T-helper 2 cell treated with Interferon-gamma antibody and Interleukin-4, amounts not matched to agents 5 μg/mL and 100 μg/mL, for 36 hours (primary cell): ENCODE measurements at regions not wholly inside any gene's neighbourhood (a gene's known extent, or its start where the extent isn't known, plus 50 kb on each side); places are given as distances from the start of the nearest gene placed in this dataset.

Source experiments
- DNase-seq: peaks from one replicate; pipeline ENCODE4 v3.0.0; 2021; ENCODE audit warnings: low spot score
- H3K27ac Mint-ChIP-seq: one replicate; pipeline ENCODE4 v1.8.0; 2021; ENCODE audit warnings: mild to moderate bottlenecking, mixed read lengths
- H3K27me3 Mint-ChIP-seq: one replicate; pipeline ENCODE4 v1.8.0; 2021; ENCODE audit warnings: low read depth, mixed read lengths
- H3K36me3 Mint-ChIP-seq: one replicate; pipeline ENCODE4 v1.8.0; 2021; ENCODE audit warnings: low read depth, mixed read lengths
- H3K4me1 Mint-ChIP-seq: one replicate; pipeline ENCODE4 v1.8.0; 2021; ENCODE audit warnings: low read depth, mixed read lengths
- H3K4me3 Mint-ChIP-seq: one replicate; pipeline ENCODE4 v1.8.0; 2022; ENCODE audit warnings: mild to moderate bottlenecking, moderate library complexity, mixed read lengths
- H3K9me3 Mint-ChIP-seq: one replicate; pipeline ENCODE4 v1.8.0; 2021; ENCODE audit warnings: mixed read lengths

DNA sequence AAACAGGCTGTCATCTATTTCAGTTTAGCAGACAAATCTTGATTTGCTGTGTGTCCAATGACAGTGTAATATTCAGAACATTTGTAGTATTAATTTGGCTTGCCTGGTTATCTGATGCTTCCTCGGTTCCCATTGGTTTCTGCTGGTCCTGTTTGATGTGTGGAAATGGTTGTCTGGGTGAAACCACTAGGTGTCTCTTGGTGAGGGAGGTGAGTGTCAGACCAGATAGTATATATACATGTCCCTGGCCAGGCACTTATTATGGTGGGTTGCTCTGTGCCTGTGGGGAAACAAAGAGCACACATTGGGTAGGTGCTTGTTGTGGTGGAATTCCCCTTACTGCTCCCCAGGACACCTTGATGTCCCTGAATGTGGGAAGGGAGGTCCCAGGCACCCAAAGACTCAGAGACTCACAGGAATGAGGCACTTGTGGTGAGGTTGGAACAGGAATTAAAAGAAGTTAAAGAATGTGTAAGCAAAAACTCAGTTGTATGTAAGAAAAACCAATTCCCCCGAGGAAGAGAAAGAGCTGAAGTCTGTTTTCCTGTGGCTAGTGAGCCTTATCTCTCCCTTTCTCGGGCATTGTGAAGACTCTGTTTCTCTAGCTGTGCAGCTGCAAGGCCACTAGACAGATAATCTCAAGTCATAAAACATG, 1519.1 kb downstream of the BRINP3 start:
- DNase-seq = no peak
- Mint-ChIP-seq H3K36me3 (no peaks in the 10 kb centered on the region), H3K4me1 (no peaks in the 10 kb centered on the region), H3K27me3 (no peaks in the 10 kb centered on the region), H3K9me3 (peaks cover 19% of the 10 kb centered on the region), H3K27ac (no peak overlapping the region), H3K4me3 (no peak overlapping the region)

DNA sequence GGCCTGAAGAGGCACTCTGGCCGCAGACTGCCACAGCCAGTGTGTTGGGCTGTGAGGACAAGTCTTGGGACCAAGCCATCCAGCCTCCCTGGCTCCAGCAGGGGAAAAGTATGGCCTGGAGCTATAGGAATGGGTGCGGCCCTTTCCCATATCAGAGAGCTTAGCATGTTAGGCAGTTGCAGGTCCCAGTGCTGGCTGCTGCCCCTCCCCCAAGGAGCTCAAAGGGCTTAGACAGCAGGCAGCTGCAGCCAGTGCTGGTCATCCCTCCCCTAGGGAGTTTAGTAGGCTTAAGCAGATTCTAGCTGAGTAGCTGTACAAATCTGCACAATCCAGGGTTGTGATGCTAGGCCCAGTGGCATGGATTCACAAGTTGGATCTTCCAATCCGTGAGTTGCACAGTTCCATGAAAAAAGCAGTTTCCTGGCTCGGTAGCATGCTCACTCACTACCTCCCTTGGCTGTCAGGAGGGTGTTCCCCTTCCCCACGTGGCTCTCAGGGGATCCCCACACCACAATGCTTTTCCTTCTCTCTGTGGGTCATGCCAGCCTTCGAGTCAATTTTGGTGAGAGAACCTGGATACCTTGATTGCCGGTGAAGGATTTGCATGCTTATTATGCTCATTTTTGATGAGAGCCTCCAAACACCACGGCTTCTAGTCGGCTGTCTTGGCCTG, 1490.8 kb downstream of the BRINP3 start:
- Mint-ChIP-seq H3K27ac (no peak overlapping the region), H3K9me3 (peaks cover 33% of the 10 kb centered on the region), H3K36me3 (no peaks in the 10 kb centered on the region), H3K4me3 (no peak overlapping the region), H3K27me3 (no peaks in the 10 kb centered on the region), H3K4me1 (no peaks in the 10 kb centered on the region)
- DNase-seq = no peak

- no peak overlapping the region for H3K27ac Mint-ChIP-seq
- H3K27me3 Mint-ChIP-seq = no peaks in the 10 kb centered on the region
- peaks cover 22% of the 10 kb centered on the region for H3K9me3 Mint-ChIP-seq
- H3K4me3 Mint-ChIP-seq = no peak overlapping the region
- H3K4me1 Mint-ChIP-seq = no peaks in the 10 kb centered on the region
- no peaks in the 10 kb centered on the region for H3K36me3 Mint-ChIP-seq
- no peak for DNase-seq
Measured at GRCh38 chr1:188988589-188988988, 1489.1 kb downstream of the BRINP3 start.

DNA sequence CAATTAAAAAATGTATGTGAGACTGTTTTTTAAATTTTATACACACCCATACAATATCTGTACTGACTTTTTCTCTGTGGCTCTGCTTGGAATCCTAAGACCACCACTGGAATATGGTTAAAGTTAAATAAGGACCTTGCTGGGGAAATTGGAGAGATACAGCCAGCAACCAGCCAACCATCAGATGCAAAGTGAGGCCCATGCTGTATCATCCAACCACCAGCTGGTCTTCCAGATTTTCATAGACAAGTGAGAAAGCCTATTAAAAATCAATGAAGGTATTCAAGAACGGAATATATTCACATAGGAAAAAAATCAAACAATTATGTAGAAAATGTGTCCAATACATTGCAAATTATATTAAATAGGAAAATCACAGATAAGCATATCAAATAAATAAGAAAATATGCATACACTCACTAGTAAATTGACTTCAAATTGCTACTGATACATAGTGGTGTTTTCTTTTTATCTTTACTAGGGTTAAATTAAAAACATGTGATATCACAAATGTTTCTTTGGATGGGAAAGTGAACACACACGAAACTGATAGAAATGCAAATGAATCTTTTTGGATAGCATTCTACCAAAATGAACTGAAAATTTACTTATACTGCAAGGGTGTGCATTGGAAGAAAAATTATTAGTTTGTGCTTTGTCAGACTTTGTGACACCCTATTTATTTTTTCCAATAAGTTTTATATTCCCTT, 1486.3 kb downstream of the BRINP3 start:
- no peaks in the 10 kb centered on the region for H3K36me3 Mint-ChIP-seq
- no peaks in the 10 kb centered on the region for H3K27me3 Mint-ChIP-seq
- peaks cover 15% of the 10 kb centered on the region for H3K9me3 Mint-ChIP-seq
- H3K4me1 Mint-ChIP-seq = no peaks in the 10 kb centered on the region
- no peak for DNase-seq
- no peak overlapping the region for H3K4me3 Mint-ChIP-seq
- no peak overlapping the region for H3K27ac Mint-ChIP-seq

- Mint-ChIP-seq H3K4me3 (no peak overlapping the region), H3K9me3 (peaks cover 4% of the 10 kb centered on the region), H3K36me3 (no peaks in the 10 kb centered on the region), H3K27ac (no peak overlapping the region), H3K4me1 (no peaks in the 10 kb centered on the region), H3K27me3 (no peaks in the 10 kb centered on the region)
- DNase-seq = no peak
Measured at GRCh38 chr1:189007824-189008223, 1469.8 kb downstream of the BRINP3 start.

GRCh38 chr1:189021577-189021976, 1456.1 kb downstream of the BRINP3 start:
- no peak for DNase-seq
- H3K9me3 Mint-ChIP-seq = peaks cover 39% of the 10 kb centered on the region
- H3K27me3 Mint-ChIP-seq = no peaks in the 10 kb centered on the region
- no peak overlapping the region for H3K4me3 Mint-ChIP-seq
- H3K36me3 Mint-ChIP-seq = no peaks in the 10 kb centered on the region
- no peak overlapping the region for H3K27ac Mint-ChIP-seq
- no peaks in the 10 kb centered on the region for H3K4me1 Mint-ChIP-seq

DNA sequence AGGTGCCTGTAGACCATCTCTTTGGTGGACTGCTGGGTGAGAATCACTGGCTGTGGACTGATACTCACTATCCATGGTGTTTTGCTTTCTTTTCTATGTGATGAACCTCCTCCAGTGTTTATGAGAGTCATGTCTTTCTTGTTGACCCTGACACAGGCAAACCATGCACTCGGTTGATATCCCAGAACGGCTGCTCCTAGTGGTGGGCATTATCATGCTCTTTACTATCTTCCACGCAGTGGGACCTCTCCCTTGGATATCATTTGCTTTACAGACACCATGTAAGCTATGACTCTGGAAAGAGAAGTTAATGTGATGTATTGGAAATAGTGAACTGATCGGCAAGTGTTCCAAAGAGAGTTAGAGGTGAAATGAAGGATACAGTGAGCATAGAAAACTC, 1455.6 kb downstream of the BRINP3 start:
- H3K9me3 Mint-ChIP-seq = peaks cover 34% of the 10 kb centered on the region
- no peak for DNase-seq

DNA sequence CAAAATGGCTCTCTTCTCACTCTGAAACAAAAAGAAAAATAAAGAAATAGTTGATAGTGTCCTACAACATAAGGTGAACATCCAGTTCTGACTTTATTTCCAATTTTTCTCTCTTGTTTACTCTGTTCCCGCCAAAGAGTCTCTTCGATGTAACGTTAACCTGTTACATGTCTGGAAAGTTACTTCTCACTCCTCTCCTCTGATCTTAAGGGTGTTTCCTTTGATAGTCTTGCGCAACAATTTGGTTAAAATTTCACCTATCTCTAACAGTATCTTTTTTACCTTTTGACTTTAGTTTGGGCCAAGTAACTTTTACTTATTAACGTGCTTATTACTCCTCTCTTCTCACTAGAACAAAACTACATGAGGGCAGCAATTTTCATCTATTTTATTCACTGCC, 1450.2 kb downstream of the BRINP3 start:
- H3K4me3 Mint-ChIP-seq = no peak overlapping the region
- no peak for DNase-seq
- H3K36me3 Mint-ChIP-seq = no peaks in the 10 kb centered on the region
- H3K27me3 Mint-ChIP-seq = no peaks in the 10 kb centered on the region
- H3K27ac Mint-ChIP-seq = no peak overlapping the region
- H3K9me3 Mint-ChIP-seq = peaks cover 22% of the 10 kb centered on the region
- H3K4me1 Mint-ChIP-seq = no peaks in the 10 kb centered on the region

More for the DNA sequence above, 1455.6 kb downstream of the BRINP3 start:
- H3K4me1 Mint-ChIP-seq = no peaks in the 10 kb centered on the region
- no peak overlapping the region for H3K27ac Mint-ChIP-seq
- H3K36me3 Mint-ChIP-seq = no peaks in the 10 kb centered on the region
- no peak overlapping the region for H3K4me3 Mint-ChIP-seq
- H3K27me3 Mint-ChIP-seq = no peaks in the 10 kb centered on the region

DNA sequence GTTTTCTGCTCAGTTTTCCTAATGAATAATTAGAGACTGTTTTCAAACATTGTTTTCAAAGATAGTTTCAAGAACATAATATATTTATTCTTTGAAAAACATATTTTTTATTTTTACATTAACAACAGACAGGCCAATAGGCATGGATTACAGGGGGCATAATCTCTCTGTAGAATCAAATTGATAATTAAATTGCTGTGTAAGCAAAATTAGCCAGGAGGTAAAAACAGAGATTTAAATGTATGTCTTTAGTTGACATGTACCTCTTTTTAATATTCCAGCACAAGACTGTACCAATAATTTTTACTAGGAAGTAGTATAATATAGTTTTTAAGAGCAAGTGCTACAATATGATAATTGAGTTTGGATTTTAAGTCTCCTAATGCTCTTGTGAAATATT, 1444.5 kb downstream of the BRINP3 start:
- no peak overlapping the region for H3K4me3 Mint-ChIP-seq
- peaks cover 7% of the 10 kb centered on the region for H3K9me3 Mint-ChIP-seq
- no peak overlapping the region for H3K27ac Mint-ChIP-seq
- no peak for DNase-seq
- H3K36me3 Mint-ChIP-seq = no peaks in the 10 kb centered on the region
- H3K27me3 Mint-ChIP-seq = no peaks in the 10 kb centered on the region
- H3K4me1 Mint-ChIP-seq = no peaks in the 10 kb centered on the region

DNA sequence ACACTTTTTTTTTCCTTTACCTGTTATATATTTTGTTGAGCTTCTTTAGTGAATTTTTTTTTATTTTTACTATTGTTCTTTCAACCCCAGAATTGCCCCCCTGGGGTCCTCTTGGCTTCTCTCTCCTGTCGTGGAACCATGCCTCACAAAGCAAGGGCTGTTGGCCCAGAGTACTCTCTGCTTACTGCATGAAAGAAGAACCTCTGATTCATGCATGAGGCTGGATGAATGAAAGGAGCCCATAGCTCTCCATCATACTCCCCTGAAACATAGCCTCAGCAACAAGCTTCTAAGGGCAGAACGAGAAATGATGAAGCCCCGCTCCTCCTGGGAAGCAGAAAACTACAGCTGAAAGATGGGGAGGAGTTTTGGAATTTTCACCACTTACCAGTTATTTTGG, 1441.0 kb downstream of the BRINP3 start:
- H3K27me3 Mint-ChIP-seq = no peaks in the 10 kb centered on the region
- no peaks in the 10 kb centered on the region for H3K4me1 Mint-ChIP-seq
- no peak overlapping the region for H3K27ac Mint-ChIP-seq
- H3K9me3 Mint-ChIP-seq = peaks cover 11% of the 10 kb centered on the region
- H3K4me3 Mint-ChIP-seq = no peak overlapping the region
- no peak for DNase-seq
- no peaks in the 10 kb centered on the region for H3K36me3 Mint-ChIP-seq

DNA sequence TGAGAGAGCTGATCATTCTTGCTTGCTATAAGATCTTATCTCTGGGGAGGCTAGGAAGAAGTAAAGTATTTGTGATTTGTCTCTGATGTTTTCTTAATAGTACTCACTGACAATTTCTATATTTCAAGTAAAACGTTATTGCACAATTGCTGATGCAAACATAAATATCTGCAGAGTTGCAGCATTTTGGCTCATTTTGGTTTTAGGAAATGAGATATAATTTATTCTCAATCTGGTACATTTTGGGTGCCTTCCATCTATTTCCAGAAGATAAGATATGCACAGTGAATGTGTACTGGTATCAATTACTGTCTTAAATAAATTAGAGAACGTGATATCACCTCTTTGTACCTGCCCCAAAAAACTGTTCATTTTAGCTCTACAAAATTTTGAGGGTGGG, 1431.5 kb downstream of the BRINP3 start:
- Mint-ChIP-seq H3K4me1 (no peaks in the 10 kb centered on the region), H3K27me3 (no peaks in the 10 kb centered on the region), H3K4me3 (no peak overlapping the region), H3K9me3 (peaks cover 24% of the 10 kb centered on the region), H3K27ac (no peak overlapping the region), H3K36me3 (no peaks in the 10 kb centered on the region)
- DNase-seq = no peak

GRCh38 chr1:189084811-189085210, 1392.9 kb downstream of the BRINP3 start:
- no peak overlapping the region for H3K27ac Mint-ChIP-seq
- no peak for DNase-seq

GRCh38 chr1:189103956-189104355, 1373.7 kb downstream of the BRINP3 start:
- Mint-ChIP-seq H3K4me1 (no peaks in the 10 kb centered on the region), H3K27me3 (no peaks in the 10 kb centered on the region), H3K4me3 (no peak overlapping the region), H3K36me3 (no peaks in the 10 kb centered on the region), H3K27ac (no peak overlapping the region), H3K9me3 (peaks cover 16% of the 10 kb centered on the region)
- DNase-seq = no peak

More at GRCh38 chr1:189084811-189085210, 1392.9 kb downstream of the BRINP3 start:
- peaks cover 32% of the 10 kb centered on the region for H3K9me3 Mint-ChIP-seq
- no peaks in the 10 kb centered on the region for H3K4me1 Mint-ChIP-seq
- no peaks in the 10 kb centered on the region for H3K36me3 Mint-ChIP-seq
- no peaks in the 10 kb centered on the region for H3K27me3 Mint-ChIP-seq
- H3K4me3 Mint-ChIP-seq = no peak overlapping the region

DNA sequence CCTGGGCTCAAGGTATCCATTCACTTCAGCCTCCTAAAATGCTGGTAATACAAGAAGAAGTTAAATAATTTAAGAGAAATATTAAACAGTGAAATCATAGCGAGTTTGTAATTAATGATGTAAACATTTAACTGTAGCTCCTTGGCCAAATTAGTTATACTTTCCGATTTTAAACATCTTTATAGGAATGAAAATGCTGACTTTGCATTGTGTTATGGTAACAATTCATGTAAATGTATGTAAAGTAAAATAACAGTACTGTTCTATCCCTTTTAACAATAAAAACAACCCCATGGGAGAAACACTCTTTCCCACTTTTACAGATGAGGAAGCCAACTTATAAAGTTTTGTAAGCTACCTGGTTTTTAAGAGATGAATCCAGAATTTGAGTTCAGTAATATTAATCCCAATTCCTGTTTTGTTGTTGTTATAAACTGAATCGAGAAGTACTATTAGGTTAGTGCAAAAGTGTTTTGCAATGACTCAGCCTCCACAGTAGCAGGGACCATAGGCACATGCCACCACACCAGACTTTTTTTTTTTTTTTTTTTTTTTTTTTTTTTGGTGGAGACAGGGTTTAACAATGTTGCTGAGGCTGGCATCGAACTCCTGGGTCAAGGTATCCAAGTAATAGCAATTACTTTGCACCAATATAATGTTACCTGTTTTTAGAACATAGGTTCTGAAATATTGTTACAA, 1360.4 kb downstream of the BRINP3 start:
- Mint-ChIP-seq H3K4me1 (no peaks in the 10 kb centered on the region), H3K4me3 (no peak overlapping the region), H3K27me3 (no peaks in the 10 kb centered on the region), H3K36me3 (no peaks in the 10 kb centered on the region), H3K27ac (no peak overlapping the region), H3K9me3 (no peaks in the 10 kb centered on the region)
- DNase-seq = no peak
